RWPE1 (cell line): ENCODE measurements at regions not wholly inside any gene's neighbourhood (a gene's known extent, or its start where the extent isn't known, plus 50 kb on each side); places are given as distances from the start of the nearest gene placed in this dataset.
A peak's percentile ranks its signal among the peaks of the same experiment; 100 is the strongest.

Experiments used
- CTCF ChIA-PET: fragments of 350-600 bp; sonication (Branson Sonifier 250); formaldehyde crosslinking; extraction: SDS; loops from one replicate; lab custom pipeline; 2021; lab: Yijun Ruan, JAX
- POLR2A ChIA-PET: fragments of 400-600 bp; formaldehyde crosslinking; extraction: SDS; loops from one replicate; lab custom pipeline; 2020; ENCODE audit warnings: antibody characterized with exemption; ENCODE audit not compliant: low non-redundant PET; lab: Yijun Ruan, JAX
- DNase-seq: peaks from one replicate; pipeline ENCODE4 v3.0.0; 2012; ENCODE audit warnings: low spot score
- H3K27ac ChIP-seq: fragments of 450-650 bp; 2 replicates; pipeline ENCODE4 v1.5.1; 2017
- TF ChIP-seq, protein P1 (sequence below): fragments of 450-650 bp; conservative IDR thresholded peaks from 2 replicates; pipeline ENCODE4 v1.5.1; 2017; ENCODE audit warnings: low read depth, mild to moderate bottlenecking

GRCh38 chr6:15952231-15953151 is 176.4 kb upstream of the MYLIP start:
- POLR2A ChIA-PET = no interaction called here
- TF ChIP-seq, protein P1, sequence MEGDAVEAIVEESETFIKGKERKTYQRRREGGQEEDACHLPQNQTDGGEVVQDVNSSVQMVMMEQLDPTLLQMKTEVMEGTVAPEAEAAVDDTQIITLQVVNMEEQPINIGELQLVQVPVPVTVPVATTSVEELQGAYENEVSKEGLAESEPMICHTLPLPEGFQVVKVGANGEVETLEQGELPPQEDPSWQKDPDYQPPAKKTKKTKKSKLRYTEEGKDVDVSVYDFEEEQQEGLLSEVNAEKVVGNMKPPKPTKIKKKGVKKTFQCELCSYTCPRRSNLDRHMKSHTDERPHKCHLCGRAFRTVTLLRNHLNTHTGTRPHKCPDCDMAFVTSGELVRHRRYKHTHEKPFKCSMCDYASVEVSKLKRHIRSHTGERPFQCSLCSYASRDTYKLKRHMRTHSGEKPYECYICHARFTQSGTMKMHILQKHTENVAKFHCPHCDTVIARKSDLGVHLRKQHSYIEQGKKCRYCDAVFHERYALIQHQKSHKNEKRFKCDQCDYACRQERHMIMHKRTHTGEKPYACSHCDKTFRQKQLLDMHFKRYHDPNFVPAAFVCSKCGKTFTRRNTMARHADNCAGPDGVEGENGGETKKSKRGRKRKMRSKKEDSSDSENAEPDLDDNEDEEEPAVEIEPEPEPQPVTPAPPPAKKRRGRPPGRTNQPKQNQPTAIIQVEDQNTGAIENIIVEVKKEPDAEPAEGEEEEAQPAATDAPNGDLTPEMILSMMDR = no peak
- CTCF ChIA-PET = interaction anchor here (0.6 kb wide), 1 partner anchor 229 kb away, joined by 4 read pairs; no protein-coding TSS in a partner anchor
- no peak for DNase-seq
- no peak overlapping the region for H3K27ac ChIP-seq

DNA sequence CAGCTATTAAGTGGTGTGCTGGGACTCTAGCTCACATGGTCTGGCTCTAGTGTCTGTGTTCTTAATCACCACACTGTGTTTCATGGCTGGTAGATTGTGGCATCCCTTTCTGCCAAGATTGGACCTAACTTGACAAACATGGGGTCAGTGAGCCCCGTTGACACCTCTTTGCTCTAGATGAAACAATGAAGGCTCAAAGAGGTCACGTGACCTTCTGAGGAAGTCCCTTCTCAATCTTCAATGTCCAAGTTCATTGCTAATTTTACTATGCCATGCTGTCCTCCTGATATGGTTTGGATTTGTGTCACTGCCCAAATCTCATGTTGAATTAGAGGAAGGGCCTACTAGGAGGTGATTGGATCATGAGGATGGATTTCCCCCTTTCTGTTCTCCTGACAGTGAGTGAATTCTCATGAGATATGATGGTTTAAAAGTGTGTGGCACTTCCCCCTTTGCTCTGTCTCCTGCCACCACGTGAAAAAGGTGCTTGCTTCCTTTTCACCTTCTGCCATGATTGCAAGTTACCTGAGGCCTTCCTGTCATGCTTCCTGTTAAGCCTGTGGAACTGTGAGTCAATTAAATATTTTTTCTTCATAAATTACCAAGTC is 177.8 kb upstream of the MYLIP start:
- ChIA-PET POLR2A (no interaction called here), CTCF (no interaction called here)
- DNase-seq = no peak
- TF ChIP-seq, protein P1 = no peak
- no peak overlapping the region for H3K27ac ChIP-seq

- TF ChIP-seq, protein P1 = no peak
- H3K27ac ChIP-seq = no peak overlapping the region
- ChIA-PET POLR2A (no interaction called here), CTCF (interaction anchor here (0.9 kb wide), 1 partner anchor 58 kb away, joined by 3 read pairs; no protein-coding TSS in a partner anchor)
- DNase-seq = no peak
Observed at GRCh38 chr6:15949982-15950381, 178.9 kb upstream of the MYLIP start.

DNA sequence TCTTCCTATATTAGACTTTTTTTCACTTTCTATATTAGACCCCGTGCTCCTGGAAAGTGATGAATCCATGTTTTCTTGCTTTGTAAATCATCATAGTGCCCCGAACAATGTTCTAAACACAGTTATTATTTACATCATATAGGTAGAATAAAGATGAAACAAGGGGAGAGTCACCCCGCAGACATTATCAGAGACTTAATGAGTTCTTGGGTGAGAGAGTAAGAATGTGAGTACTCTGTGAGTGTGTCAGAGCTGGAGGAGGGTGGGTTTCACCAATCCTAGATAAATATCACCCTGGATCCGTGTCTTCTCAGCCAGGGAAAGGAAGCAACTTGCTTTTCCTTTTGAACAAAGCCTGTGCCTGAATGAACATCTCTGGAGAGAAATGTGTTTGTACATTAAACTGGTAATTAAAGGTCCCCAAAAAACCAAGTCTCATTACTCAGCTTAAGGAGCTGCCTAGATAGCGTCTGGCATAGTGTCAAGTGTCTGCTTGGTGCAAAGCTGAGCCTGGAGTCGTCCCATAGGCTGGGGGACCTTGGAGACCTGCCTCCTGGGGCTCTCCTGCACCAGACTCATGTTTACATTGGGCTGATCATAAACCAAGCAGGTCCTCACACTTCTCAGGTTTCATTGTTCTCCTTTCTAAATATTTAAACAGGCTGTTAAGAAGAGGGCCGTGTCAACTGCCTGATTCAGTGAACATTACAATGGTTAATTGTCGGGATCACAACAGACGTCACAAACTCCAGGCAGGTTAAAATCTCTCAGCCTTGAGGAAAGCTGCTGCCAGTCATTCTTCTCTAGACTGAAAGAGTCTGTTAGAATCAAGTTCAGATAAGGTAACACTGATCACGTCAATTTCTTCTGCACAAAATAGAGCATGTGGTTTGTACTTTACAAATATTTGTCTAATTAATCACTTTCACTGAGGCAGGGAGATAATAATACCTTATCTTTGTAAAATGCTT is 179.7 kb upstream of the MYLIP start:
- no peak overlapping the region for H3K27ac ChIP-seq
- DNase-seq = peak; percentile 39
- TF ChIP-seq, protein P1 = no peak
- ChIA-PET CTCF (no interaction called here), POLR2A (no interaction called here)

DNA sequence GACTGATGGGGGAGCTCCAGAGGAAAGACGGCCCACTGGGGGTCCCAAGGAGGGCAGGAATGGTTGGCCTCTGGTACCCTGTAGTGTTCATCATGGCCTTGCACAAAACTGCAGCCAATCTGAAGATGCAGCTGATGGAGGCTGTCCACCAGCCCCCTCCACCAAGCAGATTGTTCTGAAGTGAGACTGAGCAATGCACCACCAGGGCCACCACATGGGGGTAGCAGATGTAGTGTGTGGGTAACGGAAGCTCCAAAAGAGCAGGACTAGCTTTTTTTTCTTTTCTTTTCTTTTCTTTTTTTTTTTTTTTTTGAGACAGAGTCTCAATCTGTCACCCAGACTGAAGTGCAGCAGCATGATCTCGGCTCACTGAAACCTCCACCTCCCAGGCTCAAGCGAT is 181.0 kb upstream of the MYLIP start:
- ChIA-PET CTCF (no interaction called here), POLR2A (no interaction called here)
- DNase-seq = no peak
- no peak overlapping the region for H3K27ac ChIP-seq
- TF ChIP-seq, protein P1 = no peak

DNA sequence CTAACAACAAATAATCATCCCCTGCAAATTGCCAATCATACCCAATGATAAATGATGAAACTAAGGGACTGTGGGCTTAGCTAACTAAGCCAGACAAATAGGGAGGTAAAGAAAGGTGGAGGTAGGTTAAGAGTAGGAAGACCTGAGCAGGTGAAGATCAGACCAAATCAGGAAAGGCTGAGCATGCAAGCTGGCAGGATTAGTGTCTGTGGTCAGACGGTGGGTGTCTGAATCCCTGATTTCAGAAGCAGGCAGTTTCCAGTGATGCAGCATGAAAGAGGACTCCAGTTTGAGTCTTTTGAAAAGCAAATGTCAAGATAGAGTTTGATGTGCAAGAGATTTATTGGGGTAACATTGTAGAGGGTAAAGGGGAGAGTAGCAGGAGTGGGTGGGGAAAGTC is 181.4 kb upstream of the MYLIP start:
- DNase-seq = no peak
- no peak overlapping the region for H3K27ac ChIP-seq
- TF ChIP-seq, protein P1 = no peak
- POLR2A ChIA-PET = no interaction called here
- CTCF ChIA-PET = no interaction called here
